Uterus (tissue), 2 donors: ENCODE measurements at regions not wholly inside any gene's neighbourhood (a gene's known extent, or its start where the extent isn't known, plus 50 kb on each side); places are given as distances from the start of the nearest gene placed in this dataset.
A peak's percentile ranks its signal among the peaks of the same experiment; 100 is the strongest.

Source experiments
- POLR2A ChIP-seq, 2 donors: fragments of 450-650 bp; IDR thresholded peaks; one replicate each; pipeline ENCODE4 v1.6.1; 2016; ENCODE audit warnings: antibody characterized with exemption in 2 of 2, mild to moderate bottlenecking in 1 of 2, moderate library complexity in 1 of 2
- TF ChIP-seq, protein P1 (sequence below), 4 experiments: fragments of 200-600 bp in 2 of 4; fragments of 450-650 bp in 2 of 4; sonication (generic) in 2 of 4; IDR thresholded peaks; one replicate each; pipeline ENCODE4 v1.5.1; 2016 to 2019; ENCODE audit warnings: antibody characterized with exemption in 4 of 4, mild to moderate bottlenecking in 2 of 4, moderate library complexity in 1 of 4

GRCh38 chr13:40232311-40233040 lies 434.0 kb downstream of the FOXO1 start:
- TF ChIP-seq POLR2A (IDR thresholded peaks at IDR 0.05) = no peak
- TF ChIP-seq, protein P1, sequence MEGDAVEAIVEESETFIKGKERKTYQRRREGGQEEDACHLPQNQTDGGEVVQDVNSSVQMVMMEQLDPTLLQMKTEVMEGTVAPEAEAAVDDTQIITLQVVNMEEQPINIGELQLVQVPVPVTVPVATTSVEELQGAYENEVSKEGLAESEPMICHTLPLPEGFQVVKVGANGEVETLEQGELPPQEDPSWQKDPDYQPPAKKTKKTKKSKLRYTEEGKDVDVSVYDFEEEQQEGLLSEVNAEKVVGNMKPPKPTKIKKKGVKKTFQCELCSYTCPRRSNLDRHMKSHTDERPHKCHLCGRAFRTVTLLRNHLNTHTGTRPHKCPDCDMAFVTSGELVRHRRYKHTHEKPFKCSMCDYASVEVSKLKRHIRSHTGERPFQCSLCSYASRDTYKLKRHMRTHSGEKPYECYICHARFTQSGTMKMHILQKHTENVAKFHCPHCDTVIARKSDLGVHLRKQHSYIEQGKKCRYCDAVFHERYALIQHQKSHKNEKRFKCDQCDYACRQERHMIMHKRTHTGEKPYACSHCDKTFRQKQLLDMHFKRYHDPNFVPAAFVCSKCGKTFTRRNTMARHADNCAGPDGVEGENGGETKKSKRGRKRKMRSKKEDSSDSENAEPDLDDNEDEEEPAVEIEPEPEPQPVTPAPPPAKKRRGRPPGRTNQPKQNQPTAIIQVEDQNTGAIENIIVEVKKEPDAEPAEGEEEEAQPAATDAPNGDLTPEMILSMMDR (IDR thresholded peaks at IDR 0.05) = peak in 1 of 4 experiments; percentile 3
